AG04449 (cell line): ENCODE measurements at regions not wholly inside any gene's neighbourhood (a gene's known extent, or its start where the extent isn't known, plus 50 kb on each side); places are given as distances from the start of the nearest gene placed in this dataset.

Experiments used
- CTCF ChIA-PET: fragments of 350-600 bp; formaldehyde crosslinking; extraction: SDS; loops from one replicate; lab custom pipeline; 2021; ENCODE audit warnings: antibody characterized with exemption; lab: Yijun Ruan, JAX
- POLR2A ChIA-PET: fragments of 400-600, 350-600 bp; formaldehyde crosslinking; extraction: SDS; loops from one replicate; lab custom pipeline; 2020; ENCODE audit warnings: antibody characterized with exemption, inconsistent platforms; lab: Yijun Ruan, JAX
- DNase-seq: peaks from one replicate; pipeline ENCODE4 v3.0.0-alpha.2; 2010; ENCODE audit warnings: low read depth, low spot score
- H3K4me3 ChIP-seq: 2 replicates; pipeline ENCODE4 v1.5.1; 2011; ENCODE audit warnings: low read depth, mild to moderate bottlenecking, control low read depth, low read length
- TF ChIP-seq, protein P1 (sequence below): IDR thresholded peaks from one replicate; pipeline ENCODE4 v1.5.1; 2011; ENCODE audit warnings: mild to moderate bottlenecking, moderate library complexity, low read length, control low read depth, inconsistent platforms; ENCODE audit not compliant: insufficient read depth; ENCODE audit errors: missing control alignments

DNA sequence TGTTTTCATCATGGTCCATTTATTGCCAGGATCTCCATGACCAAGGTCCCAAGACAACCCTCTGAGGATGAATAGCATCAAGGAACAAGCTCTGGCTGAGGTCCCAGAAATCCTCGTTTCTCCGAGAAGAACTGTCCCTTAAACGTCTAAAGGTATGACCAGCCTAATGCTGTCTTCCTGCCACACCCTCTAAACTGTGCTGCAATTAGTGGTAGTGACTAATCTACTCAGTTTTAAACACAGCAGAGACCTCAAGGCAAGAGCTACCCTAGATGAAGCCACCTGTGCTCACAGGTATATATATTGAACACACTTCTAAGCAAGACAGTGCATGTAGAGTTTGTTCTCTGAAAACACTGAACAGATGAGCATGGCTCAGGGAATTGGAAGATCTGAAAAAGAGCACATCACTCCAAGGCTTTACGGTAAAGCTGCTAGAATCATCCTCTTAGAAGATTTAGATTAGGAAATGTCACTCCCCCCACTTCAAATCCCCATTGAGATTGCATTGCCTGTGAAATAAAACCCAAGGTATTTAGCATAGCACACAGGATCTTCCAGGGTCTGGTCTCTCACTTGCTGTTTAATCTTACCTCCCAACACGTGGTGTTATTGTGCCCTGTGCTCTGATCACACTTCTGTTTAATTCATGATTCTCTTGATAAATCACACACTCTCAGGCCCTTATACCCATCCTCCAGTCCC, 173.9 kb upstream of the VCX3A start:
- no peak for DNase-seq
- ChIA-PET CTCF (no interaction called here), POLR2A (no interaction called here)
- H3K4me3 ChIP-seq, result no peak overlapping the region
- TF ChIP-seq, protein P1, sequence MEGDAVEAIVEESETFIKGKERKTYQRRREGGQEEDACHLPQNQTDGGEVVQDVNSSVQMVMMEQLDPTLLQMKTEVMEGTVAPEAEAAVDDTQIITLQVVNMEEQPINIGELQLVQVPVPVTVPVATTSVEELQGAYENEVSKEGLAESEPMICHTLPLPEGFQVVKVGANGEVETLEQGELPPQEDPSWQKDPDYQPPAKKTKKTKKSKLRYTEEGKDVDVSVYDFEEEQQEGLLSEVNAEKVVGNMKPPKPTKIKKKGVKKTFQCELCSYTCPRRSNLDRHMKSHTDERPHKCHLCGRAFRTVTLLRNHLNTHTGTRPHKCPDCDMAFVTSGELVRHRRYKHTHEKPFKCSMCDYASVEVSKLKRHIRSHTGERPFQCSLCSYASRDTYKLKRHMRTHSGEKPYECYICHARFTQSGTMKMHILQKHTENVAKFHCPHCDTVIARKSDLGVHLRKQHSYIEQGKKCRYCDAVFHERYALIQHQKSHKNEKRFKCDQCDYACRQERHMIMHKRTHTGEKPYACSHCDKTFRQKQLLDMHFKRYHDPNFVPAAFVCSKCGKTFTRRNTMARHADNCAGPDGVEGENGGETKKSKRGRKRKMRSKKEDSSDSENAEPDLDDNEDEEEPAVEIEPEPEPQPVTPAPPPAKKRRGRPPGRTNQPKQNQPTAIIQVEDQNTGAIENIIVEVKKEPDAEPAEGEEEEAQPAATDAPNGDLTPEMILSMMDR, result no peak

DNA sequence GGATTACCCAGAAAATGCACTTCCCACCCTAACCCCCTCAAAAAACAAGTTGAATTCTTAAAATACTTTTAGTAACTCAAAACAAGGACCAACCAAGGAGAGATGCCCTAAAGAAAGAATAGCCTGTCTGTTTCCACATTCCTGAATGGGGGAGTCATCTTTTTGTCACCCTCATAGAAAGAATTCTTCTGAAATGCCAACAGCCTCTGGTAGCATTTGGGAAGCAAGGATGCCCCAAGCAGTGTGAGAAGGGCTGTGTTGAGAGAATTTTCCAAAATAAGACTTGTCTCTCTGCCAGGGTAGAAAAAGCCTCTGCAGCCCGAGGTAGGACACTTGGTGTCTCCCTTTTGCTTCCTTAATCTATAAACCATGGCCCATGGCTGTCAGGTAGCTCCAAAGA, 173.1 kb upstream of the VCX3A start:
- no peak for DNase-seq
- no peak overlapping the region for H3K4me3 ChIP-seq
- CTCF ChIA-PET, result no interaction called here
- POLR2A ChIA-PET, result no interaction called here
- TF ChIP-seq, protein P1, result no peak

GRCh38 chrX:6707497-6707896, 172.6 kb upstream of the VCX3A start:
- ChIA-PET POLR2A (no interaction called here), CTCF (no interaction called here)
- no peak for DNase-seq
- H3K4me3 ChIP-seq, result no peak overlapping the region
- TF ChIP-seq, protein P1, result no peak

GRCh38 chrX:6701085-6701484, 166.2 kb upstream of the VCX3A start:
- POLR2A ChIA-PET, result no interaction called here
- TF ChIP-seq, protein P1, result no peak
- CTCF ChIA-PET, result no interaction called here
- H3K4me3 ChIP-seq, result no peak overlapping the region
- no peak for DNase-seq

DNA sequence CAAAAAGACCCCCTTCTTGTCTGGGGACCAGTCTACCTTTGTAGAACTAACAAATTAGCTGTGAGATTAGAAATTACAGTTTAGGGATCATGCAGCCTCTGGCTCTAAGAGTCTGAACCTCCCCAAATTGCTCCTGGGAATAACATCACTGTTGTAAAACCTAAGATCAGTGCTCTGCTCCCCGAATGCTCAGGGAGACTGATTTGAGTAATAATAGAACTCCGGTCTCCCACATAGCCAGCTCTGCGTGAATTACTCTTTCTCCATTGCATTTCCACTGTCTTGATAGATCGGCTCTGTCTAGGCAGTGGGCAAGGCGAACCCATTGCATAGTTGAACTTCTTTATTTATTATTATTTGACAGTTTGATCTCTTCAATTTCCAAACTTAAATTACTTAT, 160.8 kb upstream of the VCX3A start:
- TF ChIP-seq, protein P1, result no peak
- DNase-seq, result no peak
- H3K4me3 ChIP-seq, result no peak overlapping the region
- CTCF ChIA-PET, result no interaction called here
- POLR2A ChIA-PET, result no interaction called here

DNA sequence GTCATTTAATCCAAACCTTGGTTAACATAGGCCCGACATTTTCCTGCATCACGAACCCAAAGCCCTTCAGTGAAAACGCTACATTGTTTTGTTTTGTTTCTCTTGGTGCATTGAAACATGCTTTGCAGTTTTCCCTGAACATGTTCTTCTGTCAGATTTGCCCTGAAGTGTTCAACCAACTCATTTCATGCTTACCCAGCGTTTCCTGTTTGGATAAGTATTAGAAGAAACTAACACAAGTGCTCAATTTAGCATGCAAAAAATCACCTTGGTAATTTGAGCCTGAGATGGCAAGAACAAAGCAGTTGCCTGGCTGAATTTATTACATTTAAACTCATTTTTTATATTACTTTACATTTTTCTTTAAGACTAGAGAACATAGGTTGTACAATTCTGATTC, 160.1 kb upstream of the VCX3A start:
- no peak overlapping the region for H3K4me3 ChIP-seq
- DNase-seq, result no peak
- CTCF ChIA-PET, result no interaction called here
- TF ChIP-seq, protein P1, result no peak
- POLR2A ChIA-PET, result no interaction called here
